Loucy (cell line): ENCODE measurements at regions not wholly inside any gene's neighbourhood (a gene's known extent, or its start where the extent isn't known, plus 50 kb on each side); places are given as distances from the start of the nearest gene placed in this dataset.

Source experiments
- EZH2phosphoT487 ChIP-seq: fragments of 200-600 bp; IDR thresholded peaks from 2 replicates; pipeline ENCODE4 v1.6.1; 2018; ENCODE audit warnings: antibody characterized with exemption, mild to moderate bottlenecking, moderate library complexity, borderline replicate concordance
- TF ChIP-seq, protein P1 (sequence below): fragments of 200-600 bp; sonication (generic); conservative IDR thresholded peaks from 2 replicates; pipeline ENCODE4 v1.5.1; 2014; ENCODE audit warnings: mild to moderate bottlenecking, antibody characterized with exemption, low read length

DNA sequence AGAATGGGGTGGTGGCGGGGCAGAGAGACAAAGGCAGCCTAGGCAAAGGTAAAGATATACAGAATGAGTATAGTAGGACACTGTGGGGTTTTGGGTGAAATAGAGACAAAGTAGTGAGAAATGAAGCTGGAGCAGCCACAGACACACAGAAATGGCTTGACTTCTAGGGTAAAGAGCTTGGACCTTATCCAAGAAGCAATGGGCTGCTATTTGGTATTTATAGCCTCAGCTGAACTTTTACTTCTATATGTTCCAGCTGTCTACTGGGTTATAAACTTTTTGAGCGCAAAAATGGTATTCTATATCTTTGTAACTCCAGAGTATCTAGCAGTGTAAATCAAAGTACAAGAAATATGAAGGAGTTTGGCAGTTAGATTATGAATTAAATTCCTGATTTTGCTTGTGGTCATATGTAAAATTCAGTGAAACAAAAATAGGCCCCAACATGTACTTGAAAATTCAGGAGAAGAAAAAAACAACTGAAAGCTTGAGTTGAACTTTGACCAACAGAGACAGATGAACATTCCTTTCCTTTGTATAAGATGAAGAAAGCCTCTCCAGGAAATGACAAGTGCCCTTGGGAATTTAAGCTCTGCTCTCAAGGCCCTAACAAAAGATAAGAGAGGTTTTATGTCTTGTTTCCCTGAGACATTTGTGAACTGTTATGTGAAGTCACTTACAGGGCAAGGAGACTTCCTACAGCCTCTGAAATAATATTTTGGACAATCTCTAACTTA is 64.6 kb upstream of the XIST start:
- TF ChIP-seq, protein P1, sequence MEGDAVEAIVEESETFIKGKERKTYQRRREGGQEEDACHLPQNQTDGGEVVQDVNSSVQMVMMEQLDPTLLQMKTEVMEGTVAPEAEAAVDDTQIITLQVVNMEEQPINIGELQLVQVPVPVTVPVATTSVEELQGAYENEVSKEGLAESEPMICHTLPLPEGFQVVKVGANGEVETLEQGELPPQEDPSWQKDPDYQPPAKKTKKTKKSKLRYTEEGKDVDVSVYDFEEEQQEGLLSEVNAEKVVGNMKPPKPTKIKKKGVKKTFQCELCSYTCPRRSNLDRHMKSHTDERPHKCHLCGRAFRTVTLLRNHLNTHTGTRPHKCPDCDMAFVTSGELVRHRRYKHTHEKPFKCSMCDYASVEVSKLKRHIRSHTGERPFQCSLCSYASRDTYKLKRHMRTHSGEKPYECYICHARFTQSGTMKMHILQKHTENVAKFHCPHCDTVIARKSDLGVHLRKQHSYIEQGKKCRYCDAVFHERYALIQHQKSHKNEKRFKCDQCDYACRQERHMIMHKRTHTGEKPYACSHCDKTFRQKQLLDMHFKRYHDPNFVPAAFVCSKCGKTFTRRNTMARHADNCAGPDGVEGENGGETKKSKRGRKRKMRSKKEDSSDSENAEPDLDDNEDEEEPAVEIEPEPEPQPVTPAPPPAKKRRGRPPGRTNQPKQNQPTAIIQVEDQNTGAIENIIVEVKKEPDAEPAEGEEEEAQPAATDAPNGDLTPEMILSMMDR: no peak
- no peak for TF ChIP-seq EZH2phosphoT487
